Immature natural killer cell (primary cell): ENCODE measurements at regions not wholly inside any gene's neighbourhood (a gene's known extent, or its start where the extent isn't known, plus 50 kb on each side); places are given as distances from the start of the nearest gene placed in this dataset.
A peak's percentile ranks its signal among the peaks of the same experiment; 100 is the strongest.
"Not testable (repeated sequence)": the region's sequence is repeated elsewhere in the genome, so short reads cannot be mapped to it uniquely, and the experiment has no call there.

Source experiments
- DNase-seq, 3 donors: peaks; one replicate each; pipeline ENCODE4 v3.0.0; 2022; ENCODE audit warnings: mixed read lengths in 1 of 3
- H3K27ac Mint-ChIP-seq, 6 donors: one replicate each; pipeline ENCODE4 v1.8.0; 2020; ENCODE audit warnings: mixed read lengths in 6 of 6, mild to moderate bottlenecking in 5 of 6, inconsistent platforms in 4 of 6, moderate library complexity in 3 of 6
- H3K27me3 Mint-ChIP-seq, 3 donors: one replicate each; pipeline ENCODE4 v1.8.0; 2020 to 2021; ENCODE audit warnings: low read depth in 3 of 3, mild to moderate bottlenecking in 3 of 3, mixed read lengths in 3 of 3, moderate library complexity in 3 of 3, inconsistent platforms in 1 of 3
- H3K36me3 Mint-ChIP-seq, 3 donors: one replicate each; pipeline ENCODE4 v1.8.0; 2020; ENCODE audit warnings: mixed read lengths in 3 of 3, inconsistent platforms in 2 of 3, mild to moderate bottlenecking in 2 of 3
- H3K4me1 Mint-ChIP-seq, 2 donors: one replicate each; pipeline ENCODE4 v1.8.0; 2020; ENCODE audit warnings: inconsistent platforms in 2 of 2, mild to moderate bottlenecking in 2 of 2, mixed read lengths in 2 of 2, moderate library complexity in 1 of 2
- H3K4me3 Mint-ChIP-seq, 5 donors: one replicate each; pipeline ENCODE4 v1.8.0; 2020; ENCODE audit warnings: mild to moderate bottlenecking in 5 of 5, mixed read lengths in 5 of 5, inconsistent platforms in 3 of 5, moderate library complexity in 3 of 5
- H3K9me3 Mint-ChIP-seq, 6 donors: one replicate each; pipeline ENCODE4 v1.8.0; 2020; ENCODE audit warnings: mild to moderate bottlenecking in 6 of 6, mixed read lengths in 6 of 6, inconsistent platforms in 4 of 6, moderate library complexity in 3 of 6

DNA sequence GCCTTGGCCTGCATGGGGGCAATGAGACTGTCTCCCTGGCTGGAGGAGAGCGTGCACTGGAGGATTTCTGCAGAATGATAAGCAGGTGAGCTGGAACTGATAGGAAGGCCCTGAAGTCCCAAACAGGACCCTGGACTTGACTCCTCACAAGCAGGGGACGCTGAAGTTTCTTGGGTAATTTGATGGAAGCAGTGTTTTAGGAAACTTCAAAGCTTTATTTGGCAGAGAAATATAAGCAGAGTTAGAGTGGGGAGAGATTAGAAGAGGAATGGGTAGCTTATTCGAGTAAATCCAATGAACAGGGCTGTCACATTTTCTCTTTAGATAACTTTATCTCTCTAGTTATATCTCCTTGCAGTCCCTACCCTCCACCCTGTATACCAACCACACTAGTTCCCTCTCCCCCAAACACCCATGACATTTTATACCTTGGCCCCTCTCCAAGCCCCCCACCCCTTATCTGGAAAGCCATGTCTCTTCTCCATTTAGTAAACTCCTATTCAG is 73.6 kb upstream of the IGFBP5 start:
- Mint-ChIP-seq H3K27ac (no peak overlapping the region), H3K36me3 (peaks cover 0 to 3% (median 0%) of the 10 kb centered on the region in 3 donors), H3K4me3 (no peak overlapping the region), H3K27me3 (peaks cover 5 to 11% (median 10%) of the 10 kb centered on the region in 3 donors), H3K9me3 (no peaks in the 10 kb centered on the region), H3K4me1 (no peaks in the 10 kb centered on the region)
- DNase-seq = no peak

DNA sequence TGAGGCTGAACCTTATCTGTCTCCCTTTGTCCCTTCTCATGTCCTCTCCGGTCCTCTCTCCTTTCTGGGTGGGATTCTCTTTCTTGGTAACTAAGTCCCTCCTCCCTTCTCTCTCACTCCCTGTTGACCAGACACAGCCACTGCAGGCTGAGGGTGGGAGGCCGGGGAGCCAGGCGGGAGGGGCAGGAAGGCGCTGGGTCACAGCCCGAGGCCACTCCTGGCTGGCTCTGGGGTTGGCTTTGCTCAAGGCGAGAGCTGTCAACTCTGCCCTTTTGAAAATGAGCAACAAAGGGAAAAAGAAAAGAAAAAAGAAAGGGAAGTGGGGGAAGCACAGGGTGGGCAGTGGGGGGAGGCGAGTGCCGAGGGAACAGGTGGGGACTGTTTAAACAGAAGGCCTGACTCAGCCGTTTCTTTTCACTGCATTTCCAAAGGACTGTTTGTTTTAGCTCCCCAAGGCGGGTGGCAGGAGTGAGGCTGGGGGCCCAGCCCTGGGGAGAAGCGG is 70.5 kb upstream of the IGFBP5 start:
- H3K4me3 Mint-ChIP-seq = no peak overlapping the region

DNA sequence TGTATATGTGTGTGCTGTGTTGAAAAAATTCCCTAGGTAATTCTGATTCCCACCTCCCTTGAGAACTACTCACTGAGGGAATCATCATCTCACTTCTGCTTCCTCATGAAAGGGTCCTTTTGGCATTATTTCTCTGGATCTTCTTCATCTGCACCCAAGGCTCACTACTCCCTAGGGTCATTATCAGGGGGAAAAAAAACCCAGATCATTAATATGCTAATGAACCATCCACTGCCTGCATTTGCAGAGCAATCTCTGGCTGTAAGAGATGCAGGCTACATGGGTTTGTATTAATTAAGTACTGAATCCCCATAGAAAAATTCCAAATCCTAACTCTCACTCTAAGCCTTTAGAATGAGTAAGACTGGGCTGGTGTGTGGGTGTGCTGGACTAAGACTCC is 68.0 kb upstream of the IGFBP5 start:
- no peak for DNase-seq
- H3K27me3 Mint-ChIP-seq = peaks cover 0 to 10% (median 9%) of the 10 kb centered on the region in 3 donors
- peaks cover 0 to 6% (median 0%) of the 10 kb centered on the region in 3 donors for H3K36me3 Mint-ChIP-seq
- no peak overlapping the region for H3K27ac Mint-ChIP-seq
- H3K9me3 Mint-ChIP-seq = no peaks in the 10 kb centered on the region
- H3K4me1 Mint-ChIP-seq = no peaks in the 10 kb centered on the region
- H3K4me3 Mint-ChIP-seq = no peak overlapping the region

More for the DNA sequence above, 70.5 kb upstream of the IGFBP5 start:
- DNase-seq = no peak
- Mint-ChIP-seq H3K27ac (no peak overlapping the region), H3K27me3 (peaks cover 0 to 10% (median 9%) of the 10 kb centered on the region in 3 donors), H3K36me3 (peaks cover 0 to 3% (median 0%) of the 10 kb centered on the region in 3 donors), H3K4me1 (no peaks in the 10 kb centered on the region), H3K9me3 (no peaks in the 10 kb centered on the region)

DNA sequence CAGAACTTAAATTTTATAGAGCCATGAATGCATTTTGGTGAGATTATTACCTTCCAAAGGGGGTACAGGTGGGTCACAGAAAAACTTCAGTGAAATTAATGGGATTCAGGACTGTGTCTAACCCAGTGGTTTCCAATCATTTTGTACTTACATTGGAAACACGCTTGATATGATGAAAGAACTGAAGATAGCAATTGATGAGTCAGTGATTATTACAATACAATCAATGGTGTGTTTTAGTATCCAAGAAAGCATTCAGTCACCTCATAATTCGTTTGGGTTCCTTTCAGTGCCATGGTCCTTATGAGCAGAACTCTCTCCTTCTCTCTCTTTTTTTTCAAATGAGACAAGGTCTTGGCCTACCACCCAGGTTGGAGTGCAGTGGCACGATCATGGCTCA is 66.5 kb upstream of the IGFBP5 start:
- Mint-ChIP-seq H3K4me1 (no peaks in the 10 kb centered on the region), H3K27me3 (peaks cover 0 to 10% (median 6%) of the 10 kb centered on the region in 3 donors), H3K36me3 (peaks cover 0 to 6% (median 0%) of the 10 kb centered on the region in 3 donors), H3K27ac (no peak overlapping the region), H3K9me3 (no peaks in the 10 kb centered on the region), H3K4me3 (no peak overlapping the region)
- no peak for DNase-seq

DNA sequence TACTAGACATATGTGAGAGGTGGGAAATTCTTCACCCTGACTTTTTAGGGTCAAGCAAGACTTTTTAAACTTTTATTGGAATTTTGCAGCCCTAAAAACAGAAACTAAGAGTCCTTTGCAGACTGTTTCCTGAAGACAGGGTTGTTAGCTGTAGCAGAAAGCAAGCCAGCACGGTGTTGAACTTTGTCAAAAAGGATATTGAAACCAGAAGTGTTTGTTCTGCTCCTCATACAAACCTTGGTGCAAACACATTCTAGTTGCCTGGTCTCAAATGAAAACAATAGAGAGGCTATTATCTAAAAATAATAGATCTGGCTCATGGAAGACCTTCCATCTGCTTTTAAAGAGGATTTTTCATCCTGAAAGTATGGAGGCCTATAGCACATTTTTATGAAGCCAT is 65.8 kb upstream of the IGFBP5 start:
- Mint-ChIP-seq H3K4me3 (no peak overlapping the region), H3K27me3 (peaks cover 0 to 9% (median 5%) of the 10 kb centered on the region in 3 donors), H3K9me3 (no peaks in the 10 kb centered on the region), H3K4me1 (peaks cover 0 to 1% of the 10 kb centered on the region in 2 donors), H3K27ac (no peak overlapping the region), H3K36me3 (peaks cover 0 to 6% (median 1%) of the 10 kb centered on the region in 3 donors)
- no peak for DNase-seq

DNA sequence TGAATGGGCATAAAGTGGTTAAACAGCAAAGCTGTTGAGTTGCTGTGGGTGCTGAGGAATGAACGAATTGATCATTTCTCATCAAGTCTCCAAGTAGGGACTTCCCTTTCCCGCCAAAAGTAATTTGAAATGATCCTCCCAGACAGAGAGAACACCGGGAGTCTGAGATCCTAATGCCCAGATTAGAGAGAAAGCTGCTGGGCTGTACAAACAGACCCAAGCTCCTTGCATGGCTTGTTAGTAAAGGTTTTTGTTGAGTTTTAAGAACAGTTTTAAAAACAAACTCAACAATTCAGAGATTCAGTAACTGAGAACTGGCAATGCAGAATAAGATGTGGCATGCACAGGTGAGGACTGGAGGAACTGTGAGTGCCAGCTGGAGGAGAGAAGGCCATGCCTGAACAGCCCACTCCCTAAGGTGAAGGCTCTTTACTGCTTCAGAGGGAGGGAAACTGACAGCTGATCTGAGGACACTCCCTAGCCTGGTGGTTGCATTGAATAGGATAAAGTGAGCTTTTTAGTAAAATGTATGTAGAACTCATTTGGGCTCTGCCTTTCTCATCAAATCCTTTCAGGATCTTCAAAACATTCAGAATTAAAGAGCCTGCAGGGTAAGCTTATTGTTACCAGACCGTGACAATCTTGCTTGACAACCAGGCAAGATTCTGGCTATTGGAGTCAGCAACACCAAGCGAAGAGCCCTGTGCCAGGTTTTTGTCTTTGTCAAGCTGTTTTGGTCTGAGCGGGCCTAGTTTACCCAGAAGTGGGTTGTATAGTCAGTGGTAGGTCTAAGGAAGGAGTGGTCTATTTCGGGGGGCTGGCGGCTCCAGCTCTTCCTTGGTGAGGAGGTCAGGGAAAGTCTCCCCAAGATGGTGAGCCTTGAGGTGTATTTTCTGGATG is 63.2 kb upstream of the IGFBP5 start:
- H3K27ac Mint-ChIP-seq = no peak overlapping the region
- no peak overlapping the region for H3K4me3 Mint-ChIP-seq
- no peaks in the 10 kb centered on the region for H3K9me3 Mint-ChIP-seq
- H3K36me3 Mint-ChIP-seq = peaks cover 0 to 3% (median 3%) of the 10 kb centered on the region in 3 donors
- peaks cover 4 to 20% of the 10 kb centered on the region in 2 donors for H3K4me1 Mint-ChIP-seq
- no peak for DNase-seq
- peaks cover 0 to 7% (median 5%) of the 10 kb centered on the region in 3 donors for H3K27me3 Mint-ChIP-seq

DNA sequence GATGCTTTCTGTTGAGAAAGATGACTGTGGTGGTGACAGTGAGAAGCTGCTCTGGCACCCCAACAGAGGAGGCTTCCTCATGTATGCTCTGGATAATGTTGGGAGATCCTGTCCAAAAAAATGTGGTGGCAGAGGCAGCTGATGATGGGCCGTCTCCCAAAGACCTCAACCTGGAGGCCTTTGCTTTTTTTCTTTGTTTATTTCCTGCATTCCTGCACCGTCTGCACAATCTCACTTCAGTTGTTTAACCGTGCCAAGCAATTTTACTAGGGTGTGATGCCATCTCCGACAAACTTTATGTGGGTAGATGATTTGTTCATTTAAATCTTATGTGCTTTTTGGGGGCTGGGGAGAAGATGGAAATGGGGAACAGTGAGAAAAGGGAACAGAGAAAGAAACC is 62.2 kb upstream of the IGFBP5 start:
- peaks cover 0 to 3% (median 3%) of the 10 kb centered on the region in 3 donors for H3K36me3 Mint-ChIP-seq
- no peaks in the 10 kb centered on the region for H3K9me3 Mint-ChIP-seq
- H3K4me3 Mint-ChIP-seq = no peak overlapping the region
- H3K27ac Mint-ChIP-seq = no peak overlapping the region
- H3K27me3 Mint-ChIP-seq = peaks cover 2 to 9% (median 3%) of the 10 kb centered on the region in 3 donors
- DNase-seq = no peak
- H3K4me1 Mint-ChIP-seq = peaks cover 4 to 20% of the 10 kb centered on the region in 2 donors

DNA sequence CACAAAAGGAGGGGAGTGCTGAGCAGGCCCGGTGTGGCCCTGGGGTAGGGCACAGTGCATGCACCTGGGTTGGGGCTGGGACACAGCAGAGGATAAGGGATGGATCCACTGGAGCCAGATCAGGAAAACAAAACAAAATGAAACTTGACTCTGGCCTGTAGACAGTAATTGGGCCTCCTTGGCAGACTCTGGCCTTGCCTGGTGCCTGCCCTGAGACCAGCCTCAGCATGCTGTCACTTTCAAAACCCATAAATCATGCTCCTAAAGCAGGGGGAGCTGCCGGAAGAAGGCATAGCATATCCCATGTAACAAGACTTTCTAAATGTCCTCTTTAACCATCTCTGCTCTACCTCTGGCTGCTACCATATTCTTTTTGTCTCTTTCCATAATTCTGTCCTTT is 61.1 kb upstream of the IGFBP5 start:
- H3K4me3 Mint-ChIP-seq = no peak overlapping the region
- peaks cover 0 to 2% (median 0%) of the 10 kb centered on the region in 6 donors for H3K9me3 Mint-ChIP-seq
- H3K27ac Mint-ChIP-seq = no peak overlapping the region
- H3K4me1 Mint-ChIP-seq = peaks cover 4 to 20% of the 10 kb centered on the region in 2 donors
- peaks cover 2 to 9% (median 3%) of the 10 kb centered on the region in 3 donors for H3K27me3 Mint-ChIP-seq
- H3K36me3 Mint-ChIP-seq = peaks cover 0 to 3% (median 3%) of the 10 kb centered on the region in 3 donors
- DNase-seq = no peak

DNA sequence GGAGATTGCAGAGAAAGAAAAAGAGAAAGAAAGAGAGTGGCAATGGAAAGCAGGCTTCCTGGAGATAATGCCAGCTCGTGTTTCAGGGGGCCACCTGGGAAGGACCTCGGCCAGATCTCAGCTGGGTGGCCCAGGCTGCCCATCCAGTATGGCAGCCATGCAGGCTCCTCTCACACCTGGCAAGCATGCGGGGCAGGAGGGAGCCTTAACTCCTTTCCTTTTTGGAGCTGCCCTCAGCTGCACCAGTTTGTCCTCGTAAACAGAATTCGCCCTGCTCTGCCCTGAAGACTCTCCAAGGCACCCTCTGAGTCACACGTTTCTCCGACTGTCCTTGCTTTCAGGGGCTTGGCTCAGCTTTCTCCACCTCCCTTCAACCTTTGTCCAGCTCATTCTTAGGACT is 59.5 kb upstream of the IGFBP5 start:
- peak overlapping the region in 1 of 5 donors; percentile 28 for H3K4me3 Mint-ChIP-seq
- DNase-seq = no peak
- H3K36me3 Mint-ChIP-seq = peaks cover 0 to 3% (median 3%) of the 10 kb centered on the region in 3 donors
- H3K4me1 Mint-ChIP-seq = peaks cover 4 to 20% of the 10 kb centered on the region in 2 donors
- no peak overlapping the region for H3K27ac Mint-ChIP-seq
- H3K27me3 Mint-ChIP-seq = peaks cover 5 to 9% (median 7%) of the 10 kb centered on the region in 3 donors
- peaks cover 0 to 2% (median 0%) of the 10 kb centered on the region in 6 donors for H3K9me3 Mint-ChIP-seq

DNA sequence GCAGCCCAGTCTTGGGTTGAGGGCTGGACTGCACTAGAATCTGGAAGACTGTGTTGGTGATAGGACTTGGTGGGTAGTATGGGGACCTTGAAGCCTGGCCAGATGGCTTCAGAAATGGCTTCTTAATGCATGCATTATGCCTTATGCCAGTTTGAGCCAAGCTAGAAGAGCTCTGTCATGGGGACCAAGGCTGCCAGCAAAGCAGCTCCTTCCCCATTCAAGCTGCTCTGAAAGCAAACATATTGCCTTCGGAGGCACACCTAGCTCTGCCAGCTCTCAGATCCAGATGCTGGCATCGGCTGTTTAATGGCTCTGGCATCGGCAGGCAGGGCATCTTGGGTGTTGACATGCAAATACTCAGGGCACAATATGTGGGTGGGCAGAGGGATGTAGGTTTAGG is 59.0 kb upstream of the IGFBP5 start:
- Mint-ChIP-seq H3K4me3 (no peak overlapping the region), H3K9me3 (peaks cover 0 to 2% (median 0%) of the 10 kb centered on the region in 6 donors), H3K36me3 (peaks cover 0 to 3% (median 3%) of the 10 kb centered on the region in 3 donors), H3K27ac (no peak overlapping the region), H3K4me1 (peaks cover 4 to 20% of the 10 kb centered on the region in 2 donors), H3K27me3 (peaks cover 5 to 9% (median 7%) of the 10 kb centered on the region in 3 donors)
- no peak for DNase-seq

DNA sequence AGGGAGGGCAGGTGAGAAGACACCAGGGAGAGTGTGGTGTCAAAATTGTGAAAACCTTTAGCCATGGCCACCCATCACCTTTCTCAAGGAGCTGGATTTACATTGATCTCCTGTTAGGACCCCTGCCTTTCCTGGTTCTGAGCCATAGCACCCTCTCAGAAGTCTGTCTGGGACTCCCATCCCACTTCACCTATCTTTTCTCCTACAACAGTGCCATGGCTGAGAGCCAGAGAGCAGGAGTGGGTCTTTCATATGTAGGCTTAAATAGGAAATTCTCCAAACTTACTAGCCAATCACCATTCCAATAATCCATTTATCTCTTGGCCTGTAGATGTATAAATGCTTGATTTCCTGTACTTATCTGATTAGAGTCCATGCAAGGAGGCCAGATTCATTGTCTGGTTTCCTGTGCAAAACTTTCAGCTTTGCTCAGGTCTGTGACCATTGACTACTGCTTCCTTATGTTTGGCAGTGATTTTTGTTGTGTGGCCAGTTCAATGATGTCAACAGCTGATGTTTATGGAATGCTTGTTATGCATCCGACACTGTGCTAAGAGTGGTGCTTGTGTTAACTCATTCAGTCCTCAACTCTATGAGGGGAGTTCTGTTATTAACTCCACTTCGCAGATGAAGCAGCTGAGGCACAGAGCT is 57.6 kb upstream of the IGFBP5 start:
- H3K27me3 Mint-ChIP-seq = peaks cover 5 to 13% (median 7%) of the 10 kb centered on the region in 3 donors
- no peak overlapping the region for H3K4me3 Mint-ChIP-seq
- DNase-seq = no peak
- H3K4me1 Mint-ChIP-seq = peaks cover 4 to 20% of the 10 kb centered on the region in 2 donors
- H3K27ac Mint-ChIP-seq = no peak overlapping the region
- peaks cover 0 to 3% (median 0%) of the 10 kb centered on the region in 3 donors for H3K36me3 Mint-ChIP-seq
- peaks cover 0 to 2% (median 0%) of the 10 kb centered on the region in 6 donors for H3K9me3 Mint-ChIP-seq

DNA sequence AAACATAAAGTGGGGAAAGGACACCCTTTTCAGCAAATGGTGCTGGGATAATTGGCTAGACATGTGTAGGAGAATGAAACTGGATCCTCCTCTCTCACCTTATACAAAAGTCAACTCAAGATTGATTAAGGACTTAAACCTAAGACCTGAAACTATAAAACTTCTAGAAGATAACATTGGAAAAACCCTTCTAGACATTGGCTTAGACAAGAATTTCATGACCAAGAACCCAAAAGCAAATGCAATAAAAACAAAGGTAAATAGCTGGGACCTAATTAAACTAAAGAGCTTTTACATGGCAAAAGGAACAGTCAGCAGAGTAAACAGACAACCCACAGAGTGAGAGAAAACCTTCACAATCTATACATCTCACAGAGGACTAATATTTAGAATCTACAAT is 55.4 kb upstream of the IGFBP5 start:
- not testable (repeated sequence) for H3K36me3 Mint-ChIP-seq, H3K27ac Mint-ChIP-seq, H3K4me3 Mint-ChIP-seq, H3K9me3 Mint-ChIP-seq, DNase-seq
- Mint-ChIP-seq H3K4me1 (peaks cover 4 to 14% of the 10 kb centered on the region in 2 donors), H3K27me3 (peaks cover 5 to 20% (median 9%) of the 10 kb centered on the region in 3 donors)

DNA sequence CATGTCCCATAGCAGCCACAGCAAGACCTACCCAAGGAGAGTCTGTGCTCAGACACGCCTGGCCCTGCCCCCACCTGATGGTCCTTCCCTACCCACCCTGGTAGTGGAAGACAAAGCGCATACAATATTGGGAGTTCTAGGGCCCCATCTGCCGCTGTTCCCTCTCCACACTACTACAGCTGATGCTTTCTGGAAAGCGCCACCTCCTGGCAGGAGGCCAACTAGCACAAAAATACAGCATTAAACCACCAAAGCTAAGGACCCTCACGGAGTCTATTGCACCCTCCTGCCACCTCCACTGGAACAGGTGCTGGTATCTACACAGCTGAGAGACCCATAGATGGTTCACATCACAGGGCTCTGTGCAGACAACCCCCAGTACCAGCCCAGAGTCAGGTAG is 50.9 kb upstream of the IGFBP5 start:
- not testable (repeated sequence) for DNase-seq, H3K36me3 Mint-ChIP-seq, H3K27ac Mint-ChIP-seq, H3K4me1 Mint-ChIP-seq, H3K9me3 Mint-ChIP-seq, H3K4me3 Mint-ChIP-seq
- peaks cover 6 to 28% (median 10%) of the 10 kb centered on the region in 3 donors for H3K27me3 Mint-ChIP-seq

DNA sequence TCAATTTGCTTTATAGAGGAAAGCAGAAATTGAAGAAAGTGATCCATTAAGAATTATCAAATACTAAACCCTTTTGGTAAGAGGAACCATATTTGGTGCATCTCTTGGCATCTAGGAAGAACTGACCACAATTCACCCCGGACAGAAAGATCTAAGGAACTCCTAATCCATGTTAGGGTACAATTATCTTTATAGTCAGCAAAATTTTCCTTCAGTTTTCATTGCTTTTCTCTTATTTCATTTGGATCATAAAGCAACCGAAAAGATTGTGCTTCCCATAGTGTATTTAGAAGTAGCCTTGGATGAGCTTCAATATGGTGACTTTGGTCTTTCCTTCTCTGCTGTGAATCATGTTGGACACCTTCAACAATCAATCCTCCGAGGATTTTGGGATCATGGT is 50.1 kb upstream of the IGFBP5 start:
- H3K4me3 Mint-ChIP-seq = no peak overlapping the region
- H3K4me1 Mint-ChIP-seq = no peaks in the 10 kb centered on the region
- H3K27me3 Mint-ChIP-seq = peaks cover 2 to 28% (median 10%) of the 10 kb centered on the region in 3 donors
- H3K36me3 Mint-ChIP-seq = no peaks in the 10 kb centered on the region
- DNase-seq = no peak
- no peak overlapping the region for H3K27ac Mint-ChIP-seq
- H3K9me3 Mint-ChIP-seq = no peaks in the 10 kb centered on the region
